ENCODE measurements at regions not wholly inside any gene's neighbourhood (a gene's known extent, or its start where the extent isn't known, plus 50 kb on each side); places are given as distances from the start of the nearest gene placed in this dataset.

DNA sequence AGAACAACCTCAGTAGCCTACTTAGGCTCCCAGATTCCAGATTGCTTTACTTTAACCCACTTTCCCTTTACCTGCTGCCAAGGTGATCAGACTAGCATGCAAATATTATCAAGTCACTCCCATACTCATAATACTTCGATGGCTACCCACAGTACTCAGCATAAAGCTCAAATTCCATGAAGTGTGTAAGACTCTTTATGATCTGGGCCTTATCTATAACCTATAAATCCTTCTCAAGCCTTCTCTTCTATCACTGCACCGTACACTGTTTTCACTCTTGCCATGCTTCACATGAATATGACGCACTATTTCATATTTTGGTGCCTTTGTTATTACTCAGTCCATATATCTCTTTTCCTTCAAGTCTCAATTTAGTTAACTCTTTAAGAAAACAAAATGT, 135.2 kb upstream of the TARS1 start:
- DNase-seq (ENCODE audit: low spot score): no peak
- no peak overlapping the region for H3K9ac ChIP-seq (ENCODE audit: low read depth in 1 of 2, low read length in 2 of 2)
- 87% methylated on average over 3 of the region's 3 CpGs for WGBS
- H3K4me3 ChIP-seq (ENCODE audit: low read depth in 1 of 3, low read length in 3 of 3): no peak overlapping the region
- TF ChIP-seq NR2F2 (IDR thresholded peaks at IDR 0.05) (no peak), SP1 (IDR thresholded peaks at IDR 0.05) (no peak), HNF4A (conservative IDR thresholded peaks at IDR 0.05) (no peak), RXRA (IDR thresholded peaks at IDR 0.05) (no peak), CTCF (IDR thresholded peaks at IDR 0.05; ENCODE audit: low read depth, low read length, missing input control) (no peak), TAF1 (conservative IDR thresholded peaks at IDR 0.05) (no peak), EGR1 (IDR thresholded peaks at IDR 0.05; ENCODE audit: low read depth in 2 of 2) (no peak), JUND (IDR thresholded peaks at IDR 0.05) (no peak), GABPA (IDR thresholded peaks at IDR 0.05 in 1 of 2, conservative IDR thresholded peaks at IDR 0.05 in 1 of 2) (no peak), ZBTB33 (IDR thresholded peaks at IDR 0.05) (no peak), RAD21 (IDR thresholded peaks at IDR 0.05) (no peak), YY1 (IDR thresholded peaks at IDR 0.05) (no peak), FOXA2 (IDR thresholded peaks at IDR 0.05) (no peak)
- TF ChIP-seq, protein P1, sequence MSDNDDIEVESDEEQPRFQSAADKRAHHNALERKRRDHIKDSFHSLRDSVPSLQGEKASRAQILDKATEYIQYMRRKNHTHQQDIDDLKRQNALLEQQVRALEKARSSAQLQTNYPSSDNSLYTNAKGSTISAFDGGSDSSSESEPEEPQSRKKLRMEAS (IDR thresholded peaks at IDR 0.05): no peak
- TF ChIP-seq, protein P2, sequence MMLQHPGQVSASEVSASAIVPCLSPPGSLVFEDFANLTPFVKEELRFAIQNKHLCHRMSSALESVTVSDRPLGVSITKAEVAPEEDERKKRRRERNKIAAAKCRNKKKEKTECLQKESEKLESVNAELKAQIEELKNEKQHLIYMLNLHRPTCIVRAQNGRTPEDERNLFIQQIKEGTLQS (IDR thresholded peaks at IDR 0.05): no peak
- TF ChIP-seq, protein P3, sequence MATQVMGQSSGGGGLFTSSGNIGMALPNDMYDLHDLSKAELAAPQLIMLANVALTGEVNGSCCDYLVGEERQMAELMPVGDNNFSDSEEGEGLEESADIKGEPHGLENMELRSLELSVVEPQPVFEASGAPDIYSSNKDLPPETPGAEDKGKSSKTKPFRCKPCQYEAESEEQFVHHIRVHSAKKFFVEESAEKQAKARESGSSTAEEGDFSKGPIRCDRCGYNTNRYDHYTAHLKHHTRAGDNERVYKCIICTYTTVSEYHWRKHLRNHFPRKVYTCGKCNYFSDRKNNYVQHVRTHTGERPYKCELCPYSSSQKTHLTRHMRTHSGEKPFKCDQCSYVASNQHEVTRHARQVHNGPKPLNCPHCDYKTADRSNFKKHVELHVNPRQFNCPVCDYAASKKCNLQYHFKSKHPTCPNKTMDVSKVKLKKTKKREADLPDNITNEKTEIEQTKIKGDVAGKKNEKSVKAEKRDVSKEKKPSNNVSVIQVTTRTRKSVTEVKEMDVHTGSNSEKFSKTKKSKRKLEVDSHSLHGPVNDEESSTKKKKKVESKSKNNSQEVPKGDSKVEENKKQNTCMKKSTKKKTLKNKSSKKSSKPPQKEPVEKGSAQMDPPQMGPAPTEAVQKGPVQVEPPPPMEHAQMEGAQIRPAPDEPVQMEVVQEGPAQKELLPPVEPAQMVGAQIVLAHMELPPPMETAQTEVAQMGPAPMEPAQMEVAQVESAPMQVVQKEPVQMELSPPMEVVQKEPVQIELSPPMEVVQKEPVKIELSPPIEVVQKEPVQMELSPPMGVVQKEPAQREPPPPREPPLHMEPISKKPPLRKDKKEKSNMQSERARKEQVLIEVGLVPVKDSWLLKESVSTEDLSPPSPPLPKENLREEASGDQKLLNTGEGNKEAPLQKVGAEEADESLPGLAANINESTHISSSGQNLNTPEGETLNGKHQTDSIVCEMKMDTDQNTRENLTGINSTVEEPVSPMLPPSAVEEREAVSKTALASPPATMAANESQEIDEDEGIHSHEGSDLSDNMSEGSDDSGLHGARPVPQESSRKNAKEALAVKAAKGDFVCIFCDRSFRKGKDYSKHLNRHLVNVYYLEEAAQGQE (IDR thresholded peaks at IDR 0.05): no peak
- H3K27me3 ChIP-seq (ENCODE audit: control insufficient read depth in 4 of 4, insufficient read depth in 4 of 4, low read length in 3 of 4): no peaks in the 10 kb centered on the region
- H3K9me3 ChIP-seq (ENCODE audit: control insufficient read depth in 4 of 4, low read length in 3 of 4): no peaks in the 10 kb centered on the region
- no peak overlapping the region for H3K27ac ChIP-seq (ENCODE audit: low read depth in 1 of 2, low read length in 2 of 2)
- H3K36me3 ChIP-seq (ENCODE audit: control insufficient read depth in 4 of 4, insufficient read depth in 3 of 4, low read depth in 1 of 4, low read length in 3 of 4): no peaks in the 10 kb centered on the region
- H3K4me1 ChIP-seq (ENCODE audit: control insufficient read depth in 4 of 4, insufficient read depth in 4 of 4, low read length in 3 of 4): peaks cover 0 to 13% (median 5%) of the 10 kb centered on the region in 4 donors

GRCh38 chr5:33306758-33307157, 134.0 kb upstream of the TARS1 start:
- Histone ChIP-seq H3K9me3 (ENCODE audit: control insufficient read depth in 4 of 4, low read length in 3 of 4) (no peaks in the 10 kb centered on the region), H3K27me3 (ENCODE audit: control insufficient read depth in 4 of 4, insufficient read depth in 4 of 4, low read length in 3 of 4) (no peaks in the 10 kb centered on the region), H3K4me1 (ENCODE audit: control insufficient read depth in 4 of 4, insufficient read depth in 4 of 4, low read length in 3 of 4) (peaks cover 0 to 13% (median 5%) of the 10 kb centered on the region in 4 donors), H3K4me3 (ENCODE audit: low read depth in 1 of 3, low read length in 3 of 3) (no peak overlapping the region), H3K27ac (ENCODE audit: low read depth in 1 of 2, low read length in 2 of 2) (no peak overlapping the region), H3K36me3 (ENCODE audit: control insufficient read depth in 4 of 4, insufficient read depth in 3 of 4, low read depth in 1 of 4, low read length in 3 of 4) (no peaks in the 10 kb centered on the region), H3K9ac (ENCODE audit: low read depth in 1 of 2, low read length in 2 of 2) (no peak overlapping the region)
- DNase-seq (ENCODE audit: low spot score): no peak
- TF ChIP-seq, protein P2 (IDR thresholded peaks at IDR 0.05): no peak
- TF ChIP-seq HNF4A (conservative IDR thresholded peaks at IDR 0.05): no peak
- no peak for TF ChIP-seq YY1 (IDR thresholded peaks at IDR 0.05)
- no peak for TF ChIP-seq ZBTB33 (IDR thresholded peaks at IDR 0.05)
- no peak for TF ChIP-seq HNF4G (IDR thresholded peaks at IDR 0.05)
- no peak for TF ChIP-seq RXRA (IDR thresholded peaks at IDR 0.05)
- no peak for TF ChIP-seq CTCF (IDR thresholded peaks at IDR 0.05; ENCODE audit: low read depth, low read length, missing input control)
